ENCODE measurements at regions not wholly inside any gene's neighbourhood (a gene's known extent, or its start where the extent isn't known, plus 50 kb on each side); places are given as distances from the start of the nearest gene placed in this dataset.

GRCh38 chr4:137602436-137602835 is 70.1 kb upstream of the PCDH18 start:
- WGBS, 2 donors: 62 to 68% methylated on average over 2 of the region's 2 CpGs
- Histone ChIP-seq H3K4me3 (no peak overlapping the region), H3K4me1 (no peaks in the 10 kb centered on the region), H3K27ac (no peak overlapping the region), H3K36me3 (replicated peaks in 1 of 2; ENCODE audit: insufficient read depth in 1 of 2, low read depth in 2 of 2) (no peaks in the 10 kb centered on the region), H3K27me3 (no peaks in the 10 kb centered on the region), H3K9me3 (no peaks in the 10 kb centered on the region)
- ATAC-seq (no peak), DNase-seq (no peak)
- intact Hi-C loops (cut with DNase I): no loop called here
- no peak for TF ChIP-seq CTCF (IDR thresholded peaks at IDR 0.05)
- TF ChIP-seq POLR2A (IDR thresholded peaks at IDR 0.05): no peak

GRCh38 chr4:137601934-137602333 is 69.6 kb upstream of the PCDH18 start:
- no peaks in the 10 kb centered on the region for H3K4me1 ChIP-seq
- no peaks in the 10 kb centered on the region for H3K9me3 ChIP-seq
- ATAC-seq: no peak
- DNase-seq: no peak
- no peak overlapping the region for H3K27ac ChIP-seq
- H3K4me3 ChIP-seq: no peak overlapping the region
- H3K27me3 ChIP-seq: no peaks in the 10 kb centered on the region
- H3K36me3 ChIP-seq (replicated peaks in 1 of 2; ENCODE audit: insufficient read depth in 1 of 2, low read depth in 2 of 2): no peaks in the 10 kb centered on the region
- WGBS, 2 donors: 14 to 15% methylated on average over 1 of the region's 1 CpG
- TF ChIP-seq CTCF (IDR thresholded peaks at IDR 0.05) (no peak), POLR2A (IDR thresholded peaks at IDR 0.05) (no peak)
- intact Hi-C loops (cut with DNase I): no loop called here

- Histone ChIP-seq H3K36me3 (replicated peaks in 1 of 2; ENCODE audit: insufficient read depth in 1 of 2, low read depth in 2 of 2) (no peaks in the 10 kb centered on the region), H3K4me3 (no peak overlapping the region), H3K4me1 (no peaks in the 10 kb centered on the region), H3K27me3 (no peaks in the 10 kb centered on the region), H3K9me3 (no peaks in the 10 kb centered on the region), H3K27ac (no peak overlapping the region)
- WGBS, 2 donors: 33 to 39% methylated on average over 1 of the region's 1 CpG
- intact Hi-C loops (cut with DNase I): no loop called here
- ATAC-seq (no peak), DNase-seq (no peak)
- no peak for TF ChIP-seq POLR2A (IDR thresholded peaks at IDR 0.05)
- no peak for TF ChIP-seq CTCF (IDR thresholded peaks at IDR 0.05)
These were observed 67.4 kb upstream of the PCDH18 start for GRCh38 chr4:137599734-137600133.

GRCh38 chr4:137597752-137598430 is 65.6 kb upstream of the PCDH18 start:
- no peak overlapping the region for H3K27ac ChIP-seq
- no peaks in the 10 kb centered on the region for H3K9me3 ChIP-seq
- ATAC-seq (no peak), DNase-seq (no peak)
- no peaks in the 10 kb centered on the region for H3K36me3 ChIP-seq (replicated peaks in 1 of 2; ENCODE audit: insufficient read depth in 1 of 2, low read depth in 2 of 2)
- H3K4me3 ChIP-seq: no peak overlapping the region
- intact Hi-C loops (cut with DNase I): no loop called here
- no peaks in the 10 kb centered on the region for H3K27me3 ChIP-seq
- H3K4me1 ChIP-seq: no peaks in the 10 kb centered on the region
- WGBS, 2 donors: 66 to 69% methylated on average over 3 of the region's 3 CpGs
- TF ChIP-seq CTCF (IDR thresholded peaks at IDR 0.05) (no peak), POLR2A (IDR thresholded peaks at IDR 0.05) (no peak)

GRCh38 chr4:137587796-137588195 is 55.5 kb upstream of the PCDH18 start:
- Histone ChIP-seq H3K36me3 (replicated peaks in 1 of 2; ENCODE audit: insufficient read depth in 1 of 2, low read depth in 2 of 2) (no peaks in the 10 kb centered on the region), H3K4me3 (no peak overlapping the region), H3K27ac (no peak overlapping the region), H3K27me3 (no peaks in the 10 kb centered on the region), H3K9me3 (no peaks in the 10 kb centered on the region), H3K4me1 (no peaks in the 10 kb centered on the region)
- no peak for DNase-seq
- 65 to 67% methylated on average over 1 of the region's 1 CpG for WGBS, 2 donors
- TF ChIP-seq POLR2A (IDR thresholded peaks at IDR 0.05) (no peak), CTCF (IDR thresholded peaks at IDR 0.05) (no peak)
- no peak for ATAC-seq
- intact Hi-C loops (cut with DNase I): no loop called here

All from body of pancreas (tissue), 4 donors.